Dermis blood vessel endothelial cell (primary cell): ENCODE measurements at regions not wholly inside any gene's neighbourhood (a gene's known extent, or its start where the extent isn't known, plus 50 kb on each side); places are given as distances from the start of the nearest gene placed in this dataset.
"Not testable (repeated sequence)": the region's sequence is repeated elsewhere in the genome, so short reads cannot be mapped to it uniquely, and the experiment has no call there.

Experiments
- DNase-seq: peaks from one replicate; pipeline ENCODE4 v3.0.0; 2010

DNA sequence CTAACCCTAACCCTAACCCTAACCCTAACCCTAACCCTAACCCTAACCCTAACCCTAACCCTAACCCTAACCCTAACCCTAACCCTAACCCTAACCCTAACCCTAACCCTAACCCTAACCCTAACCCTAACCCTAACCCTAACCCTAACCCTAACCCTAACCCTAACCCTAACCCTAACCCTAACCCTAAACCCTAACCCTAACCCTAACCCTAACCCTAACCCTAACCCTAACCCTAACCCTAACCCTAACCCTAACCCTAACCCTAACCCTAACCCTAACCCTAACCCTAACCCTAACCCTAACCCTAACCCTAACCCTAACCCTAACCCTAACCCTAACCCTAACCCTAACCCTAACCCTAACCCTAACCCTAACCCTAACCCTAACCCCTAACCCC is 80.6 kb upstream of the PLEKHG4B start:
- DNase-seq: not testable (repeated sequence)

DNA sequence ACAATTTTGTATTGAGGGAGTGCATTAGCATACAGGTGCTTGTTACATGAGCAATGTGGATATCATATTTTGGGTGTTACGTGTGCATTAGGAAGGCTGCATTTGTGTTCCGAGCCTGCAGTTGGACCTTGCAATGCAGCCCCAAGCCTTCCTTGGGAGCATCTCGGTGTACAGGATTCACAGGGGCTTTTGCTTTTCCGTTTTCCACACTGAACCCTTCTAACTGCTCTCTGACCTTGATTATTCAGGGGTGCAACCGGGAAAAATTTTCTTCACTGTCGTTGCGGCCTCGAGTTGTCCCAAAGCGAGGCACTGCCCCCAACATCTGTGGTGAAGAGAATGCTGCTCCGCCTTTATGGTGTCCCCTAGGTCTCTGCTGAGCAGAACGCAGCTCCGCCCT is 80.1 kb upstream of the PLEKHG4B start:
- DNase-seq: peak; percentile 30

DNA sequence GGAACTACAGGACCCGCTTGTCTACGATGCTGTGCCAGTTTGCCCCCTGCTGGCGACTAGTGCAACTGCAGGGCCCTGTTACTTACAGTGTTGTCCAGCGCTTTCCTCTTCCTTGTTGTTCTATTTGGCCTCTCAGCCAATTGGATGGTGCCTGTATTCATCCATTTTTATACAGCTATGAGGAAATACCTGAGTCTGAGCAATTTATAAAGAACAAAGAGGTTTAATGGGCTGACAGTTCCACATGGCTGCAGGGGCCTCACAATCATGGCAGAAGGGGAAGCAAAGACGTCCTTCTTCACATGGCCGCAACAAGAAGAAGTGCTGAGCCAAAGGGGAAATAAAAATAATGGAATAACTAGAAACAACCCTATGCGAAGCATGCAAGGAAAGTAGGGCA is 78.7 kb upstream of the PLEKHG4B start:
- DNase-seq: no peak

DNA sequence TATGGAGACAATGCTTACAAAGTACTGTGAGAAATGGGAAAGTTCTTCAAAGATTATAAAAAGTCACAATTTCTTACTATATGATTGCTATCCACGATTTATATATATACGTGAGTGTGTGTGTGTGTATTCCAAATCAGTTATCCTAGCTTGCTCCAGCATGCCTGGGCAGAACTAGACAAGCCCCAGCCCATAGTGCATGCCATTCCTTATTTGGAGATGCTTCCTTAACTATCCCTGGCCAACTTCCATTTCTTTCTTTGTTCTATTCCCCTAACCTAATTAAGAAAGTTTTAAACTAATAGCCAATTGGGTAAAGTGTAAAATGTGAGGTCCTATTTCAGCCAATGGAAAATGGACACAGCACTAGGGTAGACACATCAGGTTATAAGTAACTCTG is 77.3 kb upstream of the PLEKHG4B start:
- DNase-seq: not testable (repeated sequence)

DNA sequence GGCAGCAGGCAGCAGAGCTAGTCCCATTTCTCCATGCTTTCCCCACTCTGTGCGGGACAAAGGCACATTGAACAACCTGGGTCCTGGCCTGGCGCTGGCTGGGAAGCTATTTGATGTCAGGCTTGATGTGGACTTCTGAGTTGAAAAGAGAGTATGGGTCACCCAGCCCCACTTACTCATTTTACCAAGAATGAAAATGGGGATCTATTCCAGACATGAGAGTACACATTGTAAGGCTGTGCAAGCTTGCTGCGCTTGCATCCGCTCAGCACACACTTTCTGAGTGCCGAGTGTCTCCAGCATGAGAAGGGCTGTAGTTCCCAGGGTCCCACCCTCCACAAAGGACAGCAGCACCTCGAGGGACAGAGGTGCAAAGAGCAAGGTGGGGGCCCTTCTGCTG is 71.7 kb upstream of the PLEKHG4B start:
- not testable (repeated sequence) for DNase-seq

DNA sequence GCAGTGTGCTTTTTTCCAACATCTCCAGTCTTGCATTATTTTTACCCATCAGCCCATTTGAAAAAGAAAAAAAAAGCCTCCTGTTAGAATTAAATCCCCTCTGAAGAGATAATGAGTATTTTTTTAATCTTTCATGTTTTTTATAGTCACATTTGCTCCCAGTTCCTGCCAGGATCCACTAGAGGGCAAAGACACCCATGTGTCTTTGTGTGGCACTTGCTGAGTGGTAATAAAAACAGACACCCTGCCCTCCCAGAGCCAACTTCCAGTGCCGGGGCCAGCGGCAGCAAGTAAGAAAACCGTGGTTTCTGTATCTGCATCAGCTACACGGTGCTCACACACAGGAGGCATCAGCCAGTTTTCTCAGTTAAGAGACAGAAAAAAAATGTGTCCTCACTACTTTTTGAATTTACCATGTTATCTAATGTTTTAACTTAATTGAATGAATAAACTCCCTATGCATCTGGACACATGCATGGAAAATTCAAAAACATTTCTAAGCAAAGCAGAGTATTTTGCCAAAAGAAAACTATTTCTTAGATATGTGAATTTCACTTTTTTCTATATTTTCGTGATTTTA is 70.2 kb upstream of the PLEKHG4B start:
- DNase-seq: peak; percentile 25

DNA sequence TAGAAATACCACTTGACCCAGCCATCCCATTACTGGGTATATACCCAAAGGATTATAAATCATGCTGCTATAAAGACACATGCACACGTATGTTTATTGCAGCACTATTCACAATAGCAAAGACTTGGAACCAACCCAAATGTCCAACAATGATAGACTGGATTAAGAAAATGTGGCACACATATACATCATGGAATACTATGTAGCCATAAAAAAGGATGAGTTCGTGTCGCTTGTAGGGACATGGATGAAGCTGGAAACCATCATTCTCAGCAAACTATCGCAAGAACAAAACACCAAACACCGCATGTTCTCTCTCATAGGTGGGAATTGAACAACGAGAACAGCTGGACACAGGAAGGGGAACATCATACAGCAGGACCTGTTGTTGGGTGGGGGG is 68.1 kb upstream of the PLEKHG4B start:
- not testable (repeated sequence) for DNase-seq

DNA sequence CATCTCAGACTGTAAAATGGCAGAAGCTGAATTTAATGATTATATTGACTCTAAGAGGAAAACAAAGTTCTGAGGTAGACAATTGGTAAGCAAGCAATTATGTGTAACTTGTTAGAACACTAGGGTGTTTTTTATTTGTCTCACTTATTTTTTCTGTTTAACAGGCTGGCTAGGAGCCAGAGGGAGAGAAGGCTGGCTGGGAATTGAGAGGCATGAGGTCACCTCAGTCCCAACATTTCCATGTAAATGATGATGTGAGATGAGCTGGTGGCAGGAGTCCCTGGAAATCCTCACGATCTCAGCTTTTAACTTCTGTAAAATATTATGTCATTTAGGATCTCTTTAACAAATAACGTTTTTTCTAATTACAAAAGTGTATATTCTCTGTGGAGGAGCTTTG is 66.9 kb upstream of the PLEKHG4B start:
- not testable (repeated sequence) for DNase-seq

DNA sequence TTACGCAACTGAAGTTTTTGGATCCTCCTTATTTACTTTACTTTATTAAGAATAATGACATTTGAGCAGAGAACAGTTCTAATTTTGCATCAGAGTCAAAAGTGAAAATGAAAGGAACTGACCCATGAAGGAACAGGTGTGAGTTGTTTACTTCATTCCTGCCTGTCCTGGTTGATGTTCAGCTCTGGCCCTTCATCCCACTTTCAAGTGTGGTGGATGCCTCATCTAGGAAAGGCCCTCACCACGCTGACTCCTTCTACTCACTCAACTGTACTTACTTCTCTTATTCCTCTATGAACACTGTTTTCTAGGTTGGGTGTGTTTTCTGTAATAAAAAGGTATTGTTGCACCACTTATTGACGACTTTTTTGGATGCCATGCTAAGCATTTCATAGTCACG is 61.8 kb upstream of the PLEKHG4B start:
- DNase-seq: no peak

DNA sequence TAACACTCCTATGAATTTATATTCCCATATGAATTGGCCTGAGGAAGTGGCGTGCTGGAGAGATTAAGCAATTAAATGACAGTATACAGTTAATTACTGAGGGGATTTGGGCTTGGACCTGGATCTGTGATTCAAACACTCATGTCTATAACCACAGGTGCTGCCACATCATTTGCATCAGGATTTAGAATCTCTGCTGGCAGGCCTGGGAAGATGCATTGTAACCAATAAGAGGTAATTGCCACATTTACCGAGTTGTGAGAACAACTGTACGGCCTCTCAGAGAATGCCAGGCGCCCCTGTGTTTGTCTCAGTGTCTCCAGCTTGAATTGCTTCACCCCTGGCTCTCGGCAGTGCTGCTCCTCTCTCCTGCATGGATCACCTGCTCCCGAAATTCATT is 61.4 kb upstream of the PLEKHG4B start:
- not testable (repeated sequence) for DNase-seq

DNA sequence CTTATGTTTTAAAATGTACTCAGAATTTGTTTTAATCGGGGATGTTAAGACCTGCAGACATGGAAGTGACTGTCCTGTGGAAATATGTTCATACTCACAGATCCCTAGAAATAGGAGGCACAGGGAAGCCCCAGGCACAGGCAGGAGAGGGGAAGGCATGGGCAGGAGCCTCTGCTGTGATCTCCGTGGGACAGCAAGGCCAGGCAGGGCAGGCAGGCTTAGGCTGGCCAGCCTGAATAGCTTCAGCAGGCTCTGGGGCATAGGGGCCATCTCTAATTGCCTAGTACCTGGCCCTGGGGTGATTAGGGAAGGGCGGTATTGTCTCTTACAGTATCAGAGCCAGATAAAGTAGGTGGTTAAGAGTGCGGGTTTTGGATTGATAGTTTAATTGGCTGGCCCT is 59.8 kb upstream of the PLEKHG4B start:
- DNase-seq: no peak

GRCh38 chr5:35521-35920 is 56.4 kb upstream of the PLEKHG4B start:
- not testable (repeated sequence) for DNase-seq

GRCh38 chr5:37207-37606 is 54.8 kb upstream of the PLEKHG4B start:
- DNase-seq: not testable (repeated sequence)

DNA sequence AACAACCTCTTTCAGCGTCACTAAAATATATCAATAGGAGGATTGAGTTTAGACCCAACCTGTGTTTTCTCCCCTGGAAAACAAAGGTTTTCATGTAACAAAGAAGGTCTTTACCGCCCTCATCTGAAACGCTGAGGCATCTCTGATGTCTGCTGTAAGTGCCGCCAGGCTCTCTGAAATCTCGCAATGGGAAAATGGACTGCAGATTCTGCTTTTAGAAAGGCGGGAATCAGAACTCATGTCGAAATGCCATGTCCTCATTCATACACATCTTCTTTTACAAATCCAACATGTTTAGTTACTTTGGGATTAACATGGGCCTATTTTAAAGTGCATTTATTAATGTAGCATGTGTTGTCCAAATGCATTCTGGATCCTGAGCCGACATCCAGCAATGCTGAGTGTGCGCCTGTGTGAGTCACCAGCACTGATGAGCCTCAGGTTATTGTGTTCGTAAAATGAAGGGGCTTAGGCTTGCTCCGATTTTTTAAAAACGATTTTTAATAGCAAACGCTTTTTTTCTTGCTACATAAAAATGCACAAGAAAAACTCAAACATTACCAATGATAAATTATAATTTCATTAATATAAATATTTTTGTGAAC is 51.9 kb upstream of the PLEKHG4B start:
- no peak for DNase-seq
